PC-3 (cell line): ENCODE measurements at regions not wholly inside any gene's neighbourhood (a gene's known extent, or its start where the extent isn't known, plus 50 kb on each side); places are given as distances from the start of the nearest gene placed in this dataset.

Experiments
- EZH2 ChIP-seq: fragments of 300-600 bp; sonication (generic); IDR thresholded peaks from one replicate; pipeline ENCODE4 v1.6.1; 2017; ENCODE audit warnings: antibody characterized with exemption, mild to moderate bottlenecking, low read length; ENCODE audit not compliant: unreplicated experiment
- EZH2phosphoT487 ChIP-seq: fragments of 300-600 bp; sonication (generic); IDR thresholded peaks from 2 replicates; pipeline ENCODE4 v1.6.1; 2018; ENCODE audit warnings: mild to moderate bottlenecking, antibody characterized with exemption, low read length, borderline replicate concordance
- TF ChIP-seq, protein P1 (sequence below): fragments of 300-600 bp; sonication (generic); conservative IDR thresholded peaks from 2 replicates; pipeline ENCODE4 v1.5.1; 2017; ENCODE audit warnings: antibody characterized with exemption, low read depth, mild to moderate bottlenecking, low read length

DNA sequence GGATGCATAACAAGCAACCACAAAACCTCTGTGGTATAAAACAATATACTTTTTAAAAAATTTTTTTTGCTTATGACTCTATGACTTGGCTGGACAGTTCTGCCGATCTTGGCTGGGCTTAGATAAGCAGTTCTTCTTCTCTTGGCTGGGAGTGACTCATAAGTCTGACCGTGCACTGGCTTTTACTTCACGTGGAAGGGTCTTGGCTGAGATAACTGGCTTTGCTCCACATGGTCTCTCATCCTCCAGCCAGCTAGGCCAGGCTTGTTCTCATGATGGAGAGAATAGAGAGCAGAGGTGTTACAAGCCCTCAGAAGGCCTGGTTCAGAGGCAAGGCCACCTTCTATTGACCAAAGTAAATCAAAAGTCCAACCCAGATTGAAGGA, 178.9 kb upstream of the SERPINE2 start:
- TF ChIP-seq, protein P1, sequence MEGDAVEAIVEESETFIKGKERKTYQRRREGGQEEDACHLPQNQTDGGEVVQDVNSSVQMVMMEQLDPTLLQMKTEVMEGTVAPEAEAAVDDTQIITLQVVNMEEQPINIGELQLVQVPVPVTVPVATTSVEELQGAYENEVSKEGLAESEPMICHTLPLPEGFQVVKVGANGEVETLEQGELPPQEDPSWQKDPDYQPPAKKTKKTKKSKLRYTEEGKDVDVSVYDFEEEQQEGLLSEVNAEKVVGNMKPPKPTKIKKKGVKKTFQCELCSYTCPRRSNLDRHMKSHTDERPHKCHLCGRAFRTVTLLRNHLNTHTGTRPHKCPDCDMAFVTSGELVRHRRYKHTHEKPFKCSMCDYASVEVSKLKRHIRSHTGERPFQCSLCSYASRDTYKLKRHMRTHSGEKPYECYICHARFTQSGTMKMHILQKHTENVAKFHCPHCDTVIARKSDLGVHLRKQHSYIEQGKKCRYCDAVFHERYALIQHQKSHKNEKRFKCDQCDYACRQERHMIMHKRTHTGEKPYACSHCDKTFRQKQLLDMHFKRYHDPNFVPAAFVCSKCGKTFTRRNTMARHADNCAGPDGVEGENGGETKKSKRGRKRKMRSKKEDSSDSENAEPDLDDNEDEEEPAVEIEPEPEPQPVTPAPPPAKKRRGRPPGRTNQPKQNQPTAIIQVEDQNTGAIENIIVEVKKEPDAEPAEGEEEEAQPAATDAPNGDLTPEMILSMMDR: no peak
- TF ChIP-seq EZH2 (no peak), EZH2phosphoT487 (no peak)
